Fibroblast of the conjunctiva (primary cell): ENCODE measurements at regions not wholly inside any gene's neighbourhood (a gene's known extent, or its start where the extent isn't known, plus 50 kb on each side); places are given as distances from the start of the nearest gene placed in this dataset.
A peak's percentile ranks its signal among the peaks of the same experiment; 100 is the strongest.

ENCODE experiments used
- DNase-seq: peaks from one replicate; pipeline ENCODE4 v3.0.0-alpha.2; 2010; ENCODE audit warnings: low read depth

GRCh38 chr15:29601811-29602210 is 220.5 kb downstream of the TJP1 start:
- no peak for DNase-seq

GRCh38 chr15:29600262-29600661 is 222.0 kb downstream of the TJP1 start:
- no peak for DNase-seq

GRCh38 chr15:29596266-29596665 is 226.0 kb downstream of the TJP1 start:
- DNase-seq: no peak

- DNase-seq: no peak
Observed at GRCh38 chr15:29593629-29594028, 228.6 kb downstream of the TJP1 start.

- DNase-seq: no peak
Observed at GRCh38 chr15:29593111-29593510, 229.2 kb downstream of the TJP1 start.

- DNase-seq: no peak
Observed at GRCh38 chr15:29590701-29591100, 231.6 kb downstream of the TJP1 start.

GRCh38 chr15:29589975-29590374 is 232.3 kb downstream of the TJP1 start:
- no peak for DNase-seq

GRCh38 chr15:29589416-29589815 is 232.9 kb downstream of the TJP1 start:
- no peak for DNase-seq

- DNase-seq: no peak
Observed at GRCh38 chr15:29573197-29573838, 248.9 kb downstream of the TJP1 start.

GRCh38 chr15:29571792-29572431 is 250.4 kb downstream of the TJP1 start:
- no peak for DNase-seq

GRCh38 chr15:29570948-29571791 is 251.1 kb downstream of the TJP1 start:
- no peak for DNase-seq

- DNase-seq: no peak
Observed at GRCh38 chr15:29570121-29570947, 251.9 kb downstream of the TJP1 start.

GRCh38 chr15:29569533-29570092 is 252.7 kb downstream of the TJP1 start:
- DNase-seq: no peak

- no peak for DNase-seq
Observed at GRCh38 chr15:29568840-29569532, 253.3 kb downstream of the TJP1 start.

GRCh38 chr15:29567336-29567735 is 254.9 kb downstream of the TJP1 start:
- no peak for DNase-seq

GRCh38 chr15:29566914-29567313 is 255.4 kb downstream of the TJP1 start:
- no peak for DNase-seq

GRCh38 chr15:29563112-29563511 is 259.2 kb downstream of the TJP1 start:
- no peak for DNase-seq

- DNase-seq: no peak
Observed at GRCh38 chr15:29560896-29561295, 261.4 kb downstream of the TJP1 start.

GRCh38 chr15:29558261-29558660 is 264.0 kb downstream of the TJP1 start:
- no peak for DNase-seq

GRCh38 chr15:29557171-29557570 is 265.1 kb downstream of the TJP1 start:
- DNase-seq: no peak

GRCh38 chr15:29556380-29556779 is 265.9 kb downstream of the TJP1 start:
- peak; percentile 33 for DNase-seq
